Kidney epithelial cell (primary cell): ENCODE measurements at regions not wholly inside any gene's neighbourhood (a gene's known extent, or its start where the extent isn't known, plus 50 kb on each side); places are given as distances from the start of the nearest gene placed in this dataset.

Source experiments
- DNase-seq: peaks from one replicate; pipeline ENCODE4 v3.0.0-alpha.2; 2010; ENCODE audit warnings: low read depth
- H3K27me3 ChIP-seq: 2 replicates; pipeline ENCODE4 v1.6.0; 2011; ENCODE audit warnings: low read length; ENCODE audit not compliant: control insufficient read depth, insufficient read depth
- H3K36me3 ChIP-seq: 2 replicates; pipeline ENCODE4 v1.5.1; 2011; ENCODE audit warnings: low read length; ENCODE audit not compliant: control insufficient read depth, insufficient read depth
- H3K4me3 ChIP-seq: 2 replicates; pipeline ENCODE4 v1.5.1; 2011; ENCODE audit warnings: low read depth, mild to moderate bottlenecking, control low read depth, low read length
- CTCF ChIP-seq: IDR thresholded peaks from 2 replicates; pipeline ENCODE4 v1.5.1; 2011; ENCODE audit warnings: mild to moderate bottlenecking, moderate library complexity, low read length, control low read depth, inconsistent platforms; ENCODE audit not compliant: insufficient read depth, poor library complexity, severe bottlenecking

- H3K36me3 ChIP-seq: no peaks in the 10 kb centered on the region
- no peak for TF ChIP-seq CTCF
- DNase-seq: no peak
- H3K4me3 ChIP-seq: no peak overlapping the region
- no peaks in the 10 kb centered on the region for H3K27me3 ChIP-seq
Observed at GRCh38 chr4:108519911-108520601, 100.3 kb upstream of the RPL34 start.

GRCh38 chr4:108519208-108519833 is 101.1 kb upstream of the RPL34 start:
- no peak for TF ChIP-seq CTCF
- no peaks in the 10 kb centered on the region for H3K27me3 ChIP-seq
- H3K4me3 ChIP-seq: no peak overlapping the region
- no peaks in the 10 kb centered on the region for H3K36me3 ChIP-seq
- DNase-seq: no peak

DNA sequence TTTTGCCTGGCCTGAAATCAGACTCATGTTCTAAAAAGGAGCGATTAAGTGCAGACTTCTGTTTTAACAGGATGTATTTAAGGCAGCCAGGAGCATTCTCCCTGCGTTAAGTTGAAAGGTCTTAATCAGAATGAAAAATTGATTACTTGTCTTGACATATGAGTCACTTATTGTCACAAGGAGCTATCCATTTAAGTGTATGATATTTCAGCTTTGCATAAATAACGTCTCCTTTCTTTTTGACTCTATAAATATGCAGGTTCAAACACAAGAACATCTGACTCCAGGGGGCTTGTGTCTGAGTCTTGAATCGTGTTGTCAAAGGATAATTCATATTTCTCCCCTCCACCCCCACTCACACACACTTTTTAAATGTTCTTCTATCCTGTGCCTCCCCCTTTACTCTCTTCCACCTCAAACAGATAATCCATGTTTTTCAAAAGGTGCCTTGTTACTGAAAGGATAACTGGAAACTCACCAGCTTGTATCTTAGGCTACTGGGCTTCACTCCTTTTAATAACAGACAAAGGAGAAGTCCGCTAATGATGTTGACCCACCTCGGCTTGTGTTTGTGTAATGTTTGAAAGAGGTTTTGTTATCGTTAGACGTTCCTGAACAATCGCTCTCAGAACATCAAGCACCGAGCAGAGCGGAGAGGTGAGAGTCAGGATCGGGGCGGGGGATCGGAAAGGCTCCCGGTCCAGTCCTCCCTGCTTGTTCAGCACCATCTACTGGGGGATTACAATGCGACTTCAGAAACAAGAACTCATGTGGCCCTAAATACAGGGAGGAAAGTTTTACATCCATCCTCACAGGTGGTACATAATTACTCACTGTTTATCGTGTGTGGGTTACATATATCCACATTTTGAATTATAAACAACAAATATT is 107.5 kb upstream of the RPL34 start:
- Histone ChIP-seq H3K36me3 (no peaks in the 10 kb centered on the region), H3K27me3 (no peaks in the 10 kb centered on the region), H3K4me3 (no peak overlapping the region)
- TF ChIP-seq CTCF: peak; percentile 61
- DNase-seq: peak; percentile 37

- no peaks in the 10 kb centered on the region for H3K27me3 ChIP-seq
- TF ChIP-seq CTCF: no peak
- DNase-seq: no peak
Observed at GRCh38 chr4:108511618-108512017, 108.8 kb upstream of the RPL34 start.

GRCh38 chr4:108502356-108502755 is 118.0 kb upstream of the RPL34 start:
- no peaks in the 10 kb centered on the region for H3K36me3 ChIP-seq
- TF ChIP-seq CTCF: no peak
- no peak for DNase-seq
- H3K27me3 ChIP-seq: no peaks in the 10 kb centered on the region
- H3K4me3 ChIP-seq: no peak overlapping the region

More at GRCh38 chr4:108511618-108512017, 108.8 kb upstream of the RPL34 start:
- H3K36me3 ChIP-seq: no peaks in the 10 kb centered on the region
- H3K4me3 ChIP-seq: no peak overlapping the region
